T follicular helper cell (primary cell): ENCODE measurements at regions not wholly inside any gene's neighbourhood (a gene's known extent, or its start where the extent isn't known, plus 50 kb on each side); places are given as distances from the start of the nearest gene placed in this dataset.

Source experiments
- DNase-seq: peaks from one replicate; pipeline ENCODE4 v3.0.0-alpha.2; 2020; ENCODE audit warnings: low read depth

DNA sequence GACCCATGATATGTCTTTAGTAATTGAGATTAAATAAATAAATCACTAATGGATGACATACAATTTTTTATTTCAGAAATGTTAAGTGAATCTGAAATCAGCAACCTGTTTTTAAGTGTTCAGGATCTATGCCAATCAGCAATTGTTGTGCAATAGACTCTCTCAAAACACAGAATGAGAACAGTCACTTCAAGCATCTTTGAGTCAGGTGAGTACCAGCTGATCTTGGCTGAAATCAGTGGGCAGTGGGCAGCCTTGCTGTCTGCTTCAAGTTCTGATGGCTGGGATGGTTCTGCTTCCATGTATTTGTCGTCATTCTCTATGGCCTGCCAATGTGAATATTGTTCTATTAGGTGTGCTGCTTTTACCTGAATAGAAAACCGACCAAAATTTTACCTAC lies 82.3 kb upstream of the NRG3 start:
- DNase-seq, result no peak

- no peak for DNase-seq
Measured at GRCh38 chr10:81806842-81807241, 68.2 kb upstream of the NRG3 start.

GRCh38 chr10:81814842-81815241 lies 60.2 kb upstream of the NRG3 start:
- DNase-seq, result no peak

GRCh38 chr10:81817596-81818170 lies 57.3 kb upstream of the NRG3 start:
- no peak for DNase-seq

DNA sequence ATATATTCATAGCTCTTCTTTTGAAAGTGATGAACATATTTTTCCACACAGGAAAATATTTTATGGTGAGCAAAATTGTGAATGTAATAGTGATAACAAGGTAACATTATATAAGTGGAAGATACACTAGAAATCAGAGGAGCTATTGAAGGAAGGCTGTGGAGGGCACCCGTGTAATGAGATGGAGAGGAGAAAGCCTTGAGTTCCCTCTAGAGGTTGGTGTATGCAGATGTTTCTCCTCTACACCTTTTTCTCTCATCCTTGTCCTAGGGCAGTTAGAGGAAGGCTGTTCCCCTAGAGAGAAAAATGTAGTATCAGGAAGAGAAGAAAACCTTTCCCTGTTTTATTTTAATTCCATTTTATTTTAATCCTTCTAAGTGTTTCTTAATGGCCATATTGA lies 54.6 kb upstream of the NRG3 start:
- no peak for DNase-seq
